ENCODE measurements at regions not wholly inside any gene's neighbourhood (a gene's known extent, or its start where the extent isn't known, plus 50 kb on each side); places are given as distances from the start of the nearest gene placed in this dataset.
"Not testable (repeated sequence)": the region's sequence is repeated elsewhere in the genome, so short reads cannot be mapped to it uniquely, and the experiment has no call there.

GRCh38 chr17:77064598-77064997, 76.2 kb upstream of the SEC14L1 start:
- H3K27me3 Mint-ChIP-seq: peaks cover 8% of the 10 kb centered on the region
- no peaks in the 10 kb centered on the region for H3K36me3 Mint-ChIP-seq
- H3K9me3 Mint-ChIP-seq: no peaks in the 10 kb centered on the region
- no peak overlapping the region for H3K27ac Mint-ChIP-seq
- no peak overlapping the region for H3K4me3 Mint-ChIP-seq
- H3K4me1 Mint-ChIP-seq: no peaks in the 10 kb centered on the region

GRCh38 chr17:77066165-77066564, 74.6 kb upstream of the SEC14L1 start:
- H3K4me1 Mint-ChIP-seq: no peaks in the 10 kb centered on the region
- peaks cover 8% of the 10 kb centered on the region for H3K27me3 Mint-ChIP-seq
- no peak overlapping the region for H3K27ac Mint-ChIP-seq
- H3K4me3 Mint-ChIP-seq: no peak overlapping the region
- no peaks in the 10 kb centered on the region for H3K9me3 Mint-ChIP-seq
- no peaks in the 10 kb centered on the region for H3K36me3 Mint-ChIP-seq

- not testable (repeated sequence) for H3K4me3 Mint-ChIP-seq, H3K4me1 Mint-ChIP-seq, H3K27ac Mint-ChIP-seq, H3K36me3 Mint-ChIP-seq, H3K9me3 Mint-ChIP-seq
- peaks cover 11% of the 10 kb centered on the region for H3K27me3 Mint-ChIP-seq
Measured at GRCh38 chr17:77066726-77067409, 73.9 kb upstream of the SEC14L1 start.

- peaks cover 16% of the 10 kb centered on the region for H3K27me3 Mint-ChIP-seq
- peaks cover 1% of the 10 kb centered on the region for H3K36me3 Mint-ChIP-seq
- H3K9me3 Mint-ChIP-seq: no peaks in the 10 kb centered on the region
- no peak overlapping the region for H3K27ac Mint-ChIP-seq
- no peaks in the 10 kb centered on the region for H3K4me1 Mint-ChIP-seq
- no peak overlapping the region for H3K4me3 Mint-ChIP-seq
Measured at GRCh38 chr17:77068915-77069314, 71.9 kb upstream of the SEC14L1 start.

- Mint-ChIP-seq H3K27ac (no peak overlapping the region), H3K9me3 (no peaks in the 10 kb centered on the region), H3K27me3 (peaks cover 22% of the 10 kb centered on the region), H3K4me1 (no peaks in the 10 kb centered on the region), H3K36me3 (peaks cover 1% of the 10 kb centered on the region), H3K4me3 (no peak overlapping the region)
Measured at GRCh38 chr17:77070888-77071279, 69.9 kb upstream of the SEC14L1 start.

- Mint-ChIP-seq H3K4me1 (no peaks in the 10 kb centered on the region), H3K27ac (peak overlapping the region; percentile 10), H3K27me3 (peaks cover 19% of the 10 kb centered on the region), H3K36me3 (peaks cover 1% of the 10 kb centered on the region), H3K4me3 (no peak overlapping the region), H3K9me3 (no peaks in the 10 kb centered on the region)
Measured at GRCh38 chr17:77071925-77072490, 68.8 kb upstream of the SEC14L1 start.

- H3K4me1 Mint-ChIP-seq: no peaks in the 10 kb centered on the region
- no peak overlapping the region for H3K27ac Mint-ChIP-seq
- H3K9me3 Mint-ChIP-seq: no peaks in the 10 kb centered on the region
- H3K36me3 Mint-ChIP-seq: peaks cover 1% of the 10 kb centered on the region
- H3K4me3 Mint-ChIP-seq: no peak overlapping the region
- H3K27me3 Mint-ChIP-seq: peaks cover 17% of the 10 kb centered on the region
Measured at GRCh38 chr17:77072670-77073069, 68.1 kb upstream of the SEC14L1 start.

- peaks cover 1% of the 10 kb centered on the region for H3K36me3 Mint-ChIP-seq
- H3K4me1 Mint-ChIP-seq: no peaks in the 10 kb centered on the region
- no peaks in the 10 kb centered on the region for H3K9me3 Mint-ChIP-seq
- H3K27me3 Mint-ChIP-seq: peaks cover 14% of the 10 kb centered on the region
- H3K4me3 Mint-ChIP-seq: no peak overlapping the region
- H3K27ac Mint-ChIP-seq: peak overlapping the region; percentile 49
Measured at GRCh38 chr17:77074681-77075080, 66.1 kb upstream of the SEC14L1 start.

GRCh38 chr17:77076124-77076830, 64.5 kb upstream of the SEC14L1 start:
- Mint-ChIP-seq H3K9me3 (no peaks in the 10 kb centered on the region), H3K4me1 (no peaks in the 10 kb centered on the region), H3K36me3 (peaks cover 1% of the 10 kb centered on the region), H3K27ac (no peak overlapping the region), H3K27me3 (peaks cover 14% of the 10 kb centered on the region), H3K4me3 (no peak overlapping the region)

GRCh38 chr17:77083531-77083930, 57.2 kb upstream of the SEC14L1 start:
- Mint-ChIP-seq H3K27me3 (no peaks in the 10 kb centered on the region), H3K4me1 (peaks cover 16% of the 10 kb centered on the region), H3K9me3 (no peaks in the 10 kb centered on the region), H3K4me3 (no peak overlapping the region), H3K36me3 (peaks cover 2% of the 10 kb centered on the region), H3K27ac (no peak overlapping the region)

- Mint-ChIP-seq H3K27ac (peak overlapping the region; percentile 46), H3K4me3 (peak overlapping the region; percentile 39), H3K27me3 (no peaks in the 10 kb centered on the region), H3K4me1 (peaks cover 33% of the 10 kb centered on the region), H3K36me3 (peaks cover 14% of the 10 kb centered on the region), H3K9me3 (no peaks in the 10 kb centered on the region)
Measured at GRCh38 chr17:77085926-77086432, 54.8 kb upstream of the SEC14L1 start.

- Mint-ChIP-seq H3K27ac (peak overlapping the region; percentile 46), H3K4me1 (peaks cover 35% of the 10 kb centered on the region), H3K36me3 (peaks cover 14% of the 10 kb centered on the region), H3K9me3 (no peaks in the 10 kb centered on the region), H3K4me3 (peak overlapping the region; percentile 39), H3K27me3 (no peaks in the 10 kb centered on the region)
Measured at GRCh38 chr17:77086433-77087010, 54.2 kb upstream of the SEC14L1 start.

- Mint-ChIP-seq H3K36me3 (peaks cover 16% of the 10 kb centered on the region), H3K27ac (peak overlapping the region; percentile 99), H3K27me3 (no peaks in the 10 kb centered on the region), H3K4me3 (peak overlapping the region; percentile 98), H3K4me1 (peaks cover 45% of the 10 kb centered on the region), H3K9me3 (no peaks in the 10 kb centered on the region)
Measured at GRCh38 chr17:77087650-77088454, 52.9 kb upstream of the SEC14L1 start.

- no peaks in the 10 kb centered on the region for H3K9me3 Mint-ChIP-seq
- peaks cover 50% of the 10 kb centered on the region for H3K4me1 Mint-ChIP-seq
- peak overlapping the region; percentile 99 for H3K27ac Mint-ChIP-seq
- peaks cover 16% of the 10 kb centered on the region for H3K36me3 Mint-ChIP-seq
- H3K4me3 Mint-ChIP-seq: peak overlapping the region; percentile 98
- H3K27me3 Mint-ChIP-seq: no peaks in the 10 kb centered on the region
Measured at GRCh38 chr17:77088455-77089123, 52.2 kb upstream of the SEC14L1 start.

- peak overlapping the region; percentile 98 for H3K4me3 Mint-ChIP-seq
- H3K36me3 Mint-ChIP-seq: peaks cover 16% of the 10 kb centered on the region
- H3K9me3 Mint-ChIP-seq: no peaks in the 10 kb centered on the region
- H3K27me3 Mint-ChIP-seq: no peaks in the 10 kb centered on the region
- peak overlapping the region; percentile 99 for H3K27ac Mint-ChIP-seq
- peaks cover 50% of the 10 kb centered on the region for H3K4me1 Mint-ChIP-seq
Measured at GRCh38 chr17:77089124-77089490, 51.7 kb upstream of the SEC14L1 start.
